Heart right ventricle (tissue), 16 donors: ENCODE measurements at regions not wholly inside any gene's neighbourhood (a gene's known extent, or its start where the extent isn't known, plus 50 kb on each side); places are given as distances from the start of the nearest gene placed in this dataset.

Experiments
- ATAC-seq, 8 donors: fragments of 200-7000 bp; cut with Tn5 transposase; one replicate each; pipeline ENCODE4 v1.9.1; 2020; ENCODE audit warnings: mild to moderate bottlenecking in 8 of 8, moderate library complexity in 8 of 8, moderate number of reproducible peaks in 1 of 8
- DNase-seq, 2 donors: peaks; one replicate each; pipeline ENCODE4 v3.0.0-alpha.2; 2020
- H3K27ac ChIP-seq, 10 donors: fragments of 200-600 bp; sonication (generic) in 2 of 10; one replicate each; pipeline versions ENCODE4 v1.5.0 to v1.8.0; 2020 to 2022; ENCODE audit warnings: mild to moderate bottlenecking in 3 of 10
- H3K27me3 ChIP-seq, 7 donors: fragments of 200-600 bp; one replicate each; pipeline ENCODE4 v1.8.0; 2021 to 2022; ENCODE audit warnings: mild to moderate bottlenecking in 2 of 7
- H3K36me3 ChIP-seq, 9 donors: fragments of 200-600 bp; sonication (generic) in 1 of 9; one replicate each; pipeline versions ENCODE4 v1.5.0 to v1.8.0; 2020 to 2022; ENCODE audit warnings: mild to moderate bottlenecking in 2 of 9
- H3K4me1 ChIP-seq, 9 donors: fragments of 200-600 bp; sonication (generic) in 1 of 9; one replicate each; pipeline versions ENCODE4 v1.5.0 to v1.8.0; 2020 to 2022; ENCODE audit warnings: mild to moderate bottlenecking in 4 of 9
- H3K4me3 ChIP-seq, 10 donors: fragments of 200-600 bp; sonication (generic) in 2 of 10; one replicate each; pipeline versions ENCODE4 v1.5.0 to v1.8.0; 2020 to 2022; ENCODE audit warnings: mild to moderate bottlenecking in 7 of 10, moderate library complexity in 2 of 10
- H3K9me3 ChIP-seq, 11 donors: fragments of 200-600 bp in 10 of 11; sonication (generic) in 2 of 11; one replicate each; pipeline versions ENCODE4 v1.5.0 to v1.8.0; 2013 to 2022; ENCODE audit warnings: mild to moderate bottlenecking in 2 of 11, control low read depth in 1 of 11, moderate library complexity in 1 of 11
- CTCF ChIP-seq, 9 donors: fragments of 200-600 bp; sonication (generic) in 2 of 9; IDR thresholded peaks; one replicate each; pipeline versions ENCODE4 v1.5.0 to v1.8.0; 2021 to 2022; ENCODE audit warnings: antibody characterized with exemption in 9 of 9, mild to moderate bottlenecking in 5 of 9, moderate library complexity in 1 of 9
- WGBS, 2 donors: extraction: QIAGEN DNeasy Blood & Tissue Kit; methylation state at CpG; one replicate each; pipeline ENCODE4 v1.1.7; 2013; ENCODE audit warnings: inconsistent platforms in 1 of 2; 5-methylcytosine and 5-hydroxymethylcytosine counted together
- intact Hi-C, 10 donors: fragments of 100-400 bp; cut with DNase I; formaldehyde crosslinking; loops; one replicate each; pipeline versions ENCODE4 v1.11.1 to v1.14.2; 2022
- donor health status: Arrhythmogenic right ventricular cardiomyopathy.
- donor health status: ischemic (EF 13 %, LVEDD 7.1; RV severe dilation, severe dysfunction).
- donor health status: healthy with polysubstance abuse.
- donor health status: DM: no; HTN: yes; CAD: no.
- donor health status: DM: no; HTN: no; CAD: no.
- donor health status: ischemic (EF 25% LVEDD 6.9; RV normal size, moderate dysfunction).
- donor health status: ischemic (EF 25% LVEDD 5.7; RV mildly dilated, moderate dysfunction).
- donor health status: healthy.
- donor health status: DM: yes; HTN: yes; CAD: no.
- donor health status: Ischemic cardiomyopathy.
- donor health status: ischemic (EF 35%, LVEDD 5.7; RV mildly dilated, moderate dysfunction).
- donor health status: nonischemic (EF 11% LVEDD 7.7; RV severe dilation, severe dysfunction).
- donor health status: DM: yes; HTN: yes; CAD: no.
- donor health status: PGD.
- donor health status: ischemic (EF 29% LVEDD 5.4; RV normal size, mild dysfunction).
- donor health status: nonischemic (EF 23%, LVEDD 6.1; RV moderate dilation, normal function).

GRCh38 chr22:47927648-47928210 is 1165.3 kb downstream of the TBC1D22A start:
- no peak overlapping the region for H3K4me3 ChIP-seq
- no peak for TF ChIP-seq CTCF (IDR thresholded peaks at IDR 0.05)
- peaks cover 0 to 31% (median 7%) of the 10 kb centered on the region in 7 donors for H3K27me3 ChIP-seq
- peaks cover 0 to 15% (median 0%) of the 10 kb centered on the region in 11 donors for H3K9me3 ChIP-seq
- intact Hi-C loops = no loop called here
- no peak for ATAC-seq
- no peak overlapping the region for H3K27ac ChIP-seq
- no peak for DNase-seq
- H3K36me3 ChIP-seq = no peaks in the 10 kb centered on the region
- 87 to 91% methylated on average over 21 of the region's 21 CpGs for WGBS, 2 donors
- H3K4me1 ChIP-seq = no peaks in the 10 kb centered on the region

- Histone ChIP-seq H3K4me1 (no peaks in the 10 kb centered on the region), H3K36me3 (no peaks in the 10 kb centered on the region), H3K9me3 (peaks cover 0 to 15% (median 0%) of the 10 kb centered on the region in 11 donors), H3K27ac (no peak overlapping the region), H3K27me3 (peaks cover 0 to 13% (median 3%) of the 10 kb centered on the region in 7 donors), H3K4me3 (no peak overlapping the region)
- intact Hi-C loops = no loop called here
- WGBS, 2 donors = 83 to 89% methylated on average over 11 of the region's 11 CpGs
- ATAC-seq (no peak), DNase-seq (no peak)
- no peak for TF ChIP-seq CTCF (IDR thresholded peaks at IDR 0.05)
Observed at GRCh38 chr22:47923011-47923427, 1160.6 kb downstream of the TBC1D22A start.

- peaks cover 0 to 15% (median 0%) of the 10 kb centered on the region in 11 donors for H3K9me3 ChIP-seq
- TF ChIP-seq CTCF (IDR thresholded peaks at IDR 0.05) = no peak
- H3K4me1 ChIP-seq = no peaks in the 10 kb centered on the region
- H3K36me3 ChIP-seq = no peaks in the 10 kb centered on the region
- 79 to 81% methylated on average over 3 of the region's 3 CpGs for WGBS, 2 donors
- H3K4me3 ChIP-seq = no peak overlapping the region
- peaks cover 0 to 9% (median 3%) of the 10 kb centered on the region in 7 donors for H3K27me3 ChIP-seq
- no peak for DNase-seq
- intact Hi-C loops = no loop called here
- H3K27ac ChIP-seq = no peak overlapping the region
- ATAC-seq = no peak
Observed at GRCh38 chr22:47921906-47922305, 1159.5 kb downstream of the TBC1D22A start.

- TF ChIP-seq CTCF (IDR thresholded peaks at IDR 0.05) = no peak
- H3K27ac ChIP-seq = no peak overlapping the region
- ATAC-seq = no peak
- H3K4me3 ChIP-seq = no peak overlapping the region
- H3K27me3 ChIP-seq = peaks cover 0 to 4% (median 0%) of the 10 kb centered on the region in 7 donors
- DNase-seq = no peak
- no peaks in the 10 kb centered on the region for H3K4me1 ChIP-seq
- no peaks in the 10 kb centered on the region for H3K36me3 ChIP-seq
- H3K9me3 ChIP-seq = peaks cover 0 to 15% (median 0%) of the 10 kb centered on the region in 11 donors
- WGBS, 2 donors = 72 to 85% methylated on average over 10 of the region's 10 CpGs
- intact Hi-C loops = no loop called here
Observed at GRCh38 chr22:47920380-47920959, 1158.0 kb downstream of the TBC1D22A start.
